ENCODE measurements at regions not wholly inside any gene's neighbourhood (a gene's known extent, or its start where the extent isn't known, plus 50 kb on each side); places are given as distances from the start of the nearest gene placed in this dataset.

GRCh38 chr1:96880626-96881025 is 159.0 kb downstream of the PTBP2 start:
- TF ChIP-seq, protein P1, sequence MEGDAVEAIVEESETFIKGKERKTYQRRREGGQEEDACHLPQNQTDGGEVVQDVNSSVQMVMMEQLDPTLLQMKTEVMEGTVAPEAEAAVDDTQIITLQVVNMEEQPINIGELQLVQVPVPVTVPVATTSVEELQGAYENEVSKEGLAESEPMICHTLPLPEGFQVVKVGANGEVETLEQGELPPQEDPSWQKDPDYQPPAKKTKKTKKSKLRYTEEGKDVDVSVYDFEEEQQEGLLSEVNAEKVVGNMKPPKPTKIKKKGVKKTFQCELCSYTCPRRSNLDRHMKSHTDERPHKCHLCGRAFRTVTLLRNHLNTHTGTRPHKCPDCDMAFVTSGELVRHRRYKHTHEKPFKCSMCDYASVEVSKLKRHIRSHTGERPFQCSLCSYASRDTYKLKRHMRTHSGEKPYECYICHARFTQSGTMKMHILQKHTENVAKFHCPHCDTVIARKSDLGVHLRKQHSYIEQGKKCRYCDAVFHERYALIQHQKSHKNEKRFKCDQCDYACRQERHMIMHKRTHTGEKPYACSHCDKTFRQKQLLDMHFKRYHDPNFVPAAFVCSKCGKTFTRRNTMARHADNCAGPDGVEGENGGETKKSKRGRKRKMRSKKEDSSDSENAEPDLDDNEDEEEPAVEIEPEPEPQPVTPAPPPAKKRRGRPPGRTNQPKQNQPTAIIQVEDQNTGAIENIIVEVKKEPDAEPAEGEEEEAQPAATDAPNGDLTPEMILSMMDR (IDR thresholded peaks at IDR 0.05), result no peak
- no peak for TF ChIP-seq EZH2 (IDR thresholded peaks at IDR 0.05; ENCODE audit: borderline replicate concordance, insufficient read depth, low read depth, low read length, poor library complexity, severe bottlenecking)

Measured in B cell (primary cell).